Astrocyte (in vitro differentiated cells and primary cell): ENCODE measurements at regions not wholly inside any gene's neighbourhood (a gene's known extent, or its start where the extent isn't known, plus 50 kb on each side); places are given as distances from the start of the nearest gene placed in this dataset.

Source experiments
- CTCF ChIP-seq: IDR thresholded peaks from 2 replicates; pipeline ENCODE4 v1.5.1; 2011; ENCODE audit warnings: low read depth, mild to moderate bottlenecking, inconsistent platforms, low read length, moderate library complexity; ENCODE audit not compliant: insufficient read depth
- EZH2 ChIP-seq: IDR thresholded peaks from 2 replicates; pipeline ENCODE4 v1.6.1; 2012; ENCODE audit warnings: mild to moderate bottlenecking, low read length, inconsistent platforms; ENCODE audit not compliant: insufficient read depth

- TF ChIP-seq EZH2 = no peak
- TF ChIP-seq CTCF = no peak
Measured at GRCh38 chr21:35363458-35363857, 314.4 kb upstream of the RUNX1 start.
